H1 (cell line): ENCODE measurements at regions not wholly inside any gene's neighbourhood (a gene's known extent, or its start where the extent isn't known, plus 50 kb on each side); places are given as distances from the start of the nearest gene placed in this dataset.

Experiments
- CTCF ChIA-PET: fragments of 300-600 bp; sonication (Branson Sonifier 250); formaldehyde crosslinking; loops from one replicate; lab custom pipeline; 2021; ENCODE audit not compliant: partially characterized antibody; lab: Charles Lee
- POLR2A ChIA-PET: fragments of 300-600 bp; sonication (Branson Sonifier 250); formaldehyde crosslinking; loops from one replicate; lab custom pipeline; 2021; ENCODE audit warnings: inconsistent platforms; ENCODE audit not compliant: partially characterized antibody; lab: Charles Lee
- DNase-seq, 2 experiments: peaks; one replicate each; pipeline versions ENCODE4 v3.0.0 to v3.0.0-alpha.2; 2010 to 2022; ENCODE audit warnings: low spot score in 2 of 2, low read depth in 1 of 2, mixed read lengths in 1 of 2
- FAIRE-seq: peaks from 2 replicates; lab custom pipeline; 2011; peaks lifted over from hg19 to GRCh38; lab: Jason Lieb, UNC
- H2AFZ ChIP-seq: 2 replicates; pipeline ENCODE4 v1.8.1; 2012; ENCODE audit warnings: low read length, inconsistent platforms
- H2AK5ac ChIP-seq: 2 replicates; pipeline ENCODE4 v1.6.1; 2013; ENCODE audit warnings: low read depth, low read length
- H2BK120ac ChIP-seq: replicated peaks from 2 replicates; pipeline ENCODE3; 2013; ENCODE audit warnings: low read depth, low read length, inconsistent platforms
- H2BK12ac ChIP-seq: 2 replicates; pipeline ENCODE4 v1.6.1; 2013; ENCODE audit warnings: low read depth, low read length
- H2BK15ac ChIP-seq: 2 replicates; pipeline ENCODE4 v1.6.1; 2013; ENCODE audit warnings: low read length
- H2BK20ac ChIP-seq: 2 replicates; pipeline ENCODE4 v1.6.1; 2013; ENCODE audit warnings: low read length
- H2BK5ac ChIP-seq: 2 replicates; pipeline ENCODE4 v1.6.1; 2013; ENCODE audit warnings: low read depth, low read length
- H3K14ac ChIP-seq: 2 replicates; pipeline ENCODE4 v1.6.1; 2013; ENCODE audit warnings: inconsistent platforms; ENCODE audit not compliant: insufficient read length
- H3K18ac ChIP-seq: 2 replicates; pipeline ENCODE4 v1.6.1; 2013; ENCODE audit warnings: low read length; ENCODE audit errors: extremely low read depth
- H3K23ac ChIP-seq: 2 replicates; pipeline ENCODE4 v1.6.1; 2013; ENCODE audit warnings: inconsistent platforms; ENCODE audit not compliant: insufficient read length
- H3K23me2 ChIP-seq: 2 replicates; pipeline ENCODE4 v1.6.1; 2013; ENCODE audit warnings: low read depth, low read length
- H3K27ac ChIP-seq: 2 replicates; pipeline ENCODE4 v1.6.1; 2011; ENCODE audit warnings: low read depth, low read length, inconsistent platforms
- H3K27me3 ChIP-seq, 4 experiments: replicated peaks in 1 of 4; 1 replicate in 1 of 4; 2 replicates in 3 of 4; pipeline versions ENCODE4 v1.6.1 to v1.8.1; 2011 to 2013; ENCODE audit warnings: low read length in 3 of 4, mild to moderate bottlenecking in 3 of 4, inconsistent platforms in 2 of 4, mixed read lengths in 2 of 4, moderate library complexity in 1 of 4; ENCODE audit not compliant: control insufficient read depth in 3 of 4, insufficient read depth in 3 of 4; ENCODE audit errors: extremely low read depth in 1 of 4
- H3K36me3 ChIP-seq, 4 experiments: 2 replicates each; pipeline versions ENCODE4 v1.6.1 to v1.8.1; 2011 to 2013; ENCODE audit warnings: mild to moderate bottlenecking in 4 of 4, low read length in 3 of 4, moderate library complexity in 2 of 4, control low read depth in 1 of 4, inconsistent platforms in 1 of 4; ENCODE audit not compliant: insufficient read depth in 4 of 4, control insufficient read depth in 2 of 4
- H3K4ac ChIP-seq: replicated peaks from 2 replicates; pipeline ENCODE3; 2013; ENCODE audit warnings: low read length, low read depth, mixed read lengths, inconsistent platforms; ENCODE audit not compliant: insufficient read length
- H3K4me1 ChIP-seq, 4 experiments: replicated peaks in 1 of 4; 1 replicate in 1 of 4; 2 replicates in 3 of 4; pipeline versions ENCODE4 v1.6.1 to v1.8.1; 2011 to 2013; ENCODE audit warnings: low read length in 3 of 4, inconsistent platforms in 2 of 4, mixed read lengths in 1 of 4; ENCODE audit not compliant: insufficient read depth in 4 of 4, control insufficient read depth in 3 of 4
- H3K4me2 ChIP-seq, 2 experiments: 2 replicates each; pipeline versions ENCODE4 v1.6.1 to v1.8.1; 2011 to 2013; ENCODE audit warnings: low read depth in 2 of 2, low read length in 2 of 2, control low read depth in 1 of 2, inconsistent platforms in 1 of 2, mild to moderate bottlenecking in 1 of 2; ENCODE audit not compliant: insufficient read depth in 1 of 2
- H3K4me3 ChIP-seq, 4 experiments: fragments of 200-600, 300-600 bp in 1 of 4; sonication (generic), shearing (Covaris generic), sonication (Bioruptor Twin) in 1 of 4; 2 replicates each; pipeline versions ENCODE4 v1.5.1 to v1.8.1; 2011 to 2016; ENCODE audit warnings: low read length in 4 of 4, low read depth in 3 of 4, control low read depth in 2 of 4, inconsistent platforms in 2 of 4, mild to moderate bottlenecking in 2 of 4, mixed read lengths in 1 of 4, moderate library complexity in 1 of 4; ENCODE audit not compliant: insufficient read depth in 2 of 4; ENCODE audit errors: extremely low read depth in 1 of 4
- H3K56ac ChIP-seq: replicated peaks from 2 replicates; pipeline ENCODE3; 2013; ENCODE audit warnings: low read depth, mild to moderate bottlenecking, mixed read lengths, low read length, inconsistent platforms; ENCODE audit not compliant: insufficient read length
- H3K79me1 ChIP-seq: 2 replicates; pipeline ENCODE4 v1.6.1; 2013; ENCODE audit warnings: low read depth, low read length, control low read depth
- H3K79me2 ChIP-seq, 2 experiments: 2 replicates each; pipeline versions ENCODE4 v1.6.1 to v1.8.1; 2012 to 2013; ENCODE audit warnings: low read length in 2 of 2, mild to moderate bottlenecking in 2 of 2, inconsistent platforms in 1 of 2; ENCODE audit not compliant: insufficient read depth in 2 of 2, control insufficient read depth in 1 of 2
- H3K9ac ChIP-seq, 4 experiments: replicated peaks in 1 of 4; 1 replicate in 1 of 4; 2 replicates in 3 of 4; pipeline versions ENCODE4 v1.6.1 to v1.8.1; 2011 to 2013; ENCODE audit warnings: low read depth in 3 of 4, low read length in 3 of 4, control low read depth in 2 of 4, mild to moderate bottlenecking in 2 of 4, moderate library complexity in 2 of 4, inconsistent platforms in 1 of 4; ENCODE audit errors: extremely low read depth in 1 of 4
- H3K9me3 ChIP-seq, 2 experiments: 2 replicates each; pipeline versions ENCODE4 v1.6.1 to v1.8.1; 2012 to 2013; ENCODE audit warnings: mild to moderate bottlenecking in 2 of 2, moderate library complexity in 2 of 2, control low read depth in 1 of 2, inconsistent platforms in 1 of 2, low read depth in 1 of 2, low read length in 1 of 2, mixed read lengths in 1 of 2; ENCODE audit not compliant: insufficient read depth in 2 of 2
- H4K20me1 ChIP-seq, 2 experiments: replicated peaks in 1 of 2; 2 replicates each; pipeline versions ENCODE3 to v1.8.1; 2011 to 2013; ENCODE audit warnings: inconsistent platforms in 2 of 2, low read length in 2 of 2, mild to moderate bottlenecking in 1 of 2; ENCODE audit not compliant: insufficient read depth in 2 of 2, control insufficient read depth in 1 of 2
- H4K5ac ChIP-seq: 2 replicates; pipeline ENCODE4 v1.6.1; 2013; ENCODE audit warnings: low read length, low read depth, mixed read lengths, inconsistent platforms; ENCODE audit not compliant: insufficient read length
- H4K8ac ChIP-seq: 2 replicates; pipeline ENCODE4 v1.8.0; 2013; ENCODE audit warnings: mild to moderate bottlenecking, moderate library complexity, low read length, inconsistent platforms; ENCODE audit not compliant: insufficient read depth; ENCODE audit errors: extremely low read depth
- H4K91ac ChIP-seq: replicated peaks from 2 replicates; pipeline ENCODE3; 2013; ENCODE audit warnings: low read length, mixed read lengths, inconsistent platforms; ENCODE audit not compliant: insufficient read length
- ASH2L ChIP-seq: fragments of 200-600, 300-600 bp; sonication (generic); IDR thresholded peaks from one replicate; pipeline ENCODE4 v1.7.1; 2017; ENCODE audit warnings: low read length
- BACH1 ChIP-seq: IDR thresholded peaks from 2 replicates; pipeline ENCODE4 v1.6.1; 2012; ENCODE audit warnings: low read length, improper control_type of control experiment
- CREB1 ChIP-seq: IDR thresholded peaks from 2 replicates; pipeline ENCODE4 v1.6.1; 2012; ENCODE audit warnings: inconsistent platforms
- FOSL1 ChIP-seq: IDR thresholded peaks from 2 replicates; pipeline ENCODE4 v1.6.1; 2011; ENCODE audit warnings: mild to moderate bottlenecking, low read depth, low read length, moderate library complexity; ENCODE audit not compliant: insufficient read depth
- GABPA ChIP-seq: IDR thresholded peaks from 2 replicates; pipeline ENCODE4 v1.6.1; 2011; ENCODE audit warnings: mild to moderate bottlenecking, low read length, moderate library complexity, borderline replicate concordance; ENCODE audit not compliant: insufficient read depth
- HDAC2 ChIP-seq, 2 experiments: fragments of 300-600 bp in 1 of 2; sonication (generic) in 1 of 2; IDR thresholded peaks; 2 replicates each; pipeline ENCODE4 v1.6.1; 2011 to 2012; ENCODE audit warnings: low read depth in 2 of 2, low read length in 2 of 2, mild to moderate bottlenecking in 2 of 2, moderate library complexity in 2 of 2, borderline replicate concordance in 1 of 2, inconsistent platforms in 1 of 2
- HDAC6 ChIP-seq: IDR thresholded peaks from one replicate; pipeline ENCODE4 v1.7.1; 2012; ENCODE audit warnings: low read depth, mild to moderate bottlenecking, inconsistent platforms, low read length, moderate library complexity
- JUN ChIP-seq: IDR thresholded peaks from 2 replicates; pipeline ENCODE4 v1.6.1; 2011; ENCODE audit warnings: low read depth, mild to moderate bottlenecking, improper control_type of control experiment, low read length
- KDM1A ChIP-seq: fragments of 200-600, 300-600 bp; sonication (generic); IDR thresholded peaks from 2 replicates; pipeline ENCODE4 v1.7.1; 2016; ENCODE audit warnings: mild to moderate bottlenecking, low read length, borderline replicate concordance
- NRF1 ChIP-seq: IDR thresholded peaks from 2 replicates; pipeline ENCODE4 v1.6.1; 2011; ENCODE audit warnings: mild to moderate bottlenecking, low read depth, low read length, improper control_type of control experiment
- POLR2A ChIP-seq, 2 experiments: IDR thresholded peaks; 1 replicate in 1 of 2; 2 replicates in 1 of 2; pipeline ENCODE4 v1.6.1; 2011; ENCODE audit warnings: low read depth in 2 of 2, low read length in 2 of 2, mild to moderate bottlenecking in 2 of 2; ENCODE audit errors: control extremely low read depth in 1 of 2
- SAP30 ChIP-seq: fragments of 300-600 bp; sonication (generic); IDR thresholded peaks from 2 replicates; pipeline ENCODE4 v1.7.1; 2012; ENCODE audit warnings: low read length, moderate library complexity, mild to moderate bottlenecking, inconsistent platforms; ENCODE audit not compliant: insufficient read depth, insufficient replicate concordance
- SIRT6 ChIP-seq: IDR thresholded peaks from one replicate; pipeline ENCODE4 v1.7.1; 2012; ENCODE audit warnings: low read length, inconsistent platforms
- TAF1 ChIP-seq: IDR thresholded peaks from 2 replicates; pipeline ENCODE4 v1.6.1; 2011; ENCODE audit warnings: mild to moderate bottlenecking, low read depth, low read length
- TAF7 ChIP-seq: optimal IDR thresholded peaks from 2 replicates; pipeline ENCODE3; 2011; ENCODE audit warnings: low read depth, mild to moderate bottlenecking, inconsistent platforms, low read length, moderate library complexity, borderline replicate concordance
- YY1 ChIP-seq: IDR thresholded peaks from 2 replicates; pipeline ENCODE4 v1.6.1; 2011; ENCODE audit warnings: low read depth, mild to moderate bottlenecking, low read length
- WGBS, 2 experiments: shearing (Covaris generic) in 1 of 2; methylation state at CpG; one replicate each; pipeline versions ENCODE4 v1.1.6 to v1.1.7; 2013 to 2015; ENCODE audit warnings: low lambda C conversion rate in 2 of 2, mixed read lengths in 2 of 2, inconsistent platforms in 1 of 2, low coverage in 1 of 2, missing lambda C conversion rate in 1 of 2; ENCODE audit not compliant: insufficient replicate concordance in 2 of 2, insufficient coverage in 1 of 2, insufficient read length in 1 of 2; ENCODE audit errors: extremely low coverage in 1 of 2, missing lambda C conversion rate in 1 of 2; 5-methylcytosine and 5-hydroxymethylcytosine counted together

DNA sequence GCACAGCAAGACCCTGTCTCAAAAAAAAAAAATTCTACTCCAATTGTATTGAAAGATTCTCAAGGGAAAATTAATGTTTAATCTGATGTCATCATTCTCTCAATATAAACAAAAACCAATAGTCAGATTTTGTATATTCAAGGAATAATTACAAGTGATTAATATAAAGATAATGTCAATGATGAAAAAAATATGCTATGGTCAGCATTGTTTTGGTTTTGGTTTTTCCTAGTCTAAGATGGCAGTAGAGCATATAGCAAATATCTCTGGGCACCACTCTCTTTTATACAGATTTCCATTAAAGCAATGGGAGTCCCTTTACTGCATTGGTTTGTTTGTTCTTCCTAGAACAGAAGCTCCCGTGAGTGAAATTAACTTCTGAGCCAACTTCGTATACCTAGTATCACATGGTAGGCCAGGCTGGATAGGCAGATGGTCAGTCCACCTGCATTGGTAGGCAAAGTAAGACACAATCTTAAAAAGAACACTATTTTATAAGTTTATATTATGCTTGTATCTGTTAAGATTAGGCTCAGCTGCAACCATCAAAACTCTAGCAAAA lies 523.8 kb upstream of the JARID2 start:
- no peak overlapping the region for H3K27ac ChIP-seq
- no peak overlapping the region for H3K4me2 ChIP-seq
- no peak overlapping the region for H3K23ac ChIP-seq
- no peak overlapping the region for H3K4me3 ChIP-seq
- no peaks in the 10 kb centered on the region; a peak in 1 of 4 replicates for H3K9me3 ChIP-seq
- H3K79me1 ChIP-seq = no peaks in the 10 kb centered on the region
- no peak overlapping the region for H4K91ac ChIP-seq
- H3K27me3 ChIP-seq = no peaks in the 10 kb centered on the region
- no peak overlapping the region for H3K9ac ChIP-seq
- no peak overlapping the region for H2BK15ac ChIP-seq
- H2BK12ac ChIP-seq = no peak overlapping the region
- 91% methylated on average over 2 of the region's 2 CpGs; no CpG with 5 or more reads in 1 of the 2 experiments for WGBS, 2 experiments
- H3K36me3 ChIP-seq = no peaks in the 10 kb centered on the region
- H2BK20ac ChIP-seq = no peak overlapping the region
- no peak overlapping the region for H3K4ac ChIP-seq
- H3K18ac ChIP-seq = no peak overlapping the region
- H4K20me1 ChIP-seq = no peaks in the 10 kb centered on the region
- H4K5ac ChIP-seq = no peak overlapping the region
- ChIA-PET POLR2A (no interaction called here), CTCF (interaction anchor here (0.6 to 1.8 kb wide), 2 partner anchors 10 to 11 kb away, joined by 3 to 5 read pairs; no protein-coding TSS in a partner anchor)
- H2AK5ac ChIP-seq = no peak overlapping the region
- no peak overlapping the region for H2BK5ac ChIP-seq
- H3K4me1 ChIP-seq = peaks cover 0 to 4% (median 0%) of the 10 kb centered on the region in 4 experiments; a peak in 1 of 7 replicates
- H2AFZ ChIP-seq = no peak overlapping the region
- no peak overlapping the region for H4K8ac ChIP-seq
- H3K14ac ChIP-seq = no peak overlapping the region
- no peak for FAIRE-seq
- no peak for DNase-seq
- no peaks in the 10 kb centered on the region for H3K23me2 ChIP-seq
- no peaks in the 10 kb centered on the region for H3K79me2 ChIP-seq
- H3K56ac ChIP-seq = no peak overlapping the region
- no peak overlapping the region for H2BK120ac ChIP-seq
- TF ChIP-seq FOSL1 (no peak), SIRT6 (no peak), POLR2A (IDR thresholded peaks at IDR 0.05; ENCODE audit: control extremely low read depth in 1 of 2, low read depth in 2 of 2, low read length in 2 of 2) (no peak), NRF1 (no peak), HDAC6 (no peak), YY1 (no peak), SAP30 (no peak), JUN (no peak), TAF7 (no peak), BACH1 (no peak), GABPA (no peak), KDM1A (no peak), ASH2L (no peak), HDAC2 (IDR thresholded peaks at IDR 0.05; ENCODE audit: borderline replicate concordance in 1 of 2, low read depth in 2 of 2, low read length in 2 of 2) (no peak), CREB1 (no peak), TAF1 (no peak)
